ENCODE measurements at regions not wholly inside any gene's neighbourhood (a gene's known extent, or its start where the extent isn't known, plus 50 kb on each side); places are given as distances from the start of the nearest gene placed in this dataset.

- DNase-seq (no peak), ATAC-seq (ENCODE audit: low read depth in 2 of 2) (no peak)
- no peaks in the 10 kb centered on the region for H3K36me3 Mint-ChIP-seq
- peaks cover 0 to 5% (median 2%) of the 10 kb centered on the region in 7 donors for H3K9me3 Mint-ChIP-seq
- no peaks in the 10 kb centered on the region for H3K4me1 Mint-ChIP-seq
- H3K4me3 Mint-ChIP-seq: no peak overlapping the region
- no peaks in the 10 kb centered on the region for H3K27me3 Mint-ChIP-seq
- no peak overlapping the region for H3K27ac Mint-ChIP-seq
Observed at GRCh38 chr1:80225510-80225909, 1219.0 kb upstream of the ADGRL4 start.

GRCh38 chr1:80221319-80221718 lies 1214.8 kb upstream of the ADGRL4 start:
- H3K4me3 Mint-ChIP-seq: no peak overlapping the region
- H3K27ac Mint-ChIP-seq: no peak overlapping the region
- ATAC-seq (ENCODE audit: low read depth in 2 of 2): no peak
- H3K9me3 Mint-ChIP-seq: peaks cover 0 to 3% (median 2%) of the 10 kb centered on the region in 7 donors
- no peaks in the 10 kb centered on the region for H3K27me3 Mint-ChIP-seq
- H3K36me3 Mint-ChIP-seq: no peaks in the 10 kb centered on the region
- DNase-seq: no peak
- no peaks in the 10 kb centered on the region for H3K4me1 Mint-ChIP-seq

- H3K27me3 Mint-ChIP-seq: no peaks in the 10 kb centered on the region
- H3K36me3 Mint-ChIP-seq: no peaks in the 10 kb centered on the region
- no peak overlapping the region for H3K27ac Mint-ChIP-seq
- DNase-seq (peak; percentile 3), ATAC-seq (ENCODE audit: low read depth in 2 of 2) (no peak)
- no peaks in the 10 kb centered on the region for H3K4me1 Mint-ChIP-seq
- H3K4me3 Mint-ChIP-seq: no peak overlapping the region
- H3K9me3 Mint-ChIP-seq: peaks cover 0 to 3% (median 0%) of the 10 kb centered on the region in 7 donors
Observed at GRCh38 chr1:80218112-80218511, 1211.6 kb upstream of the ADGRL4 start.

GRCh38 chr1:80217377-80217986 lies 1211.0 kb upstream of the ADGRL4 start:
- Mint-ChIP-seq H3K4me1 (no peaks in the 10 kb centered on the region), H3K9me3 (peaks cover 0 to 2% (median 0%) of the 10 kb centered on the region in 7 donors), H3K36me3 (no peaks in the 10 kb centered on the region), H3K27me3 (no peaks in the 10 kb centered on the region), H3K27ac (peak overlapping the region in 1 of 6 donors; percentile 23), H3K4me3 (no peak overlapping the region)
- ATAC-seq (ENCODE audit: low read depth in 2 of 2) (no peak), DNase-seq (no peak)

GRCh38 chr1:80214888-80215540 lies 1208.5 kb upstream of the ADGRL4 start:
- no peak overlapping the region for H3K4me3 Mint-ChIP-seq
- ATAC-seq (ENCODE audit: low read depth in 2 of 2): no peak
- H3K36me3 Mint-ChIP-seq: no peaks in the 10 kb centered on the region
- H3K9me3 Mint-ChIP-seq: no peaks in the 10 kb centered on the region
- H3K27ac Mint-ChIP-seq: peak overlapping the region in 1 of 6 donors; percentile 9
- no peak for DNase-seq
- H3K4me1 Mint-ChIP-seq: no peaks in the 10 kb centered on the region
- no peaks in the 10 kb centered on the region for H3K27me3 Mint-ChIP-seq

DNA sequence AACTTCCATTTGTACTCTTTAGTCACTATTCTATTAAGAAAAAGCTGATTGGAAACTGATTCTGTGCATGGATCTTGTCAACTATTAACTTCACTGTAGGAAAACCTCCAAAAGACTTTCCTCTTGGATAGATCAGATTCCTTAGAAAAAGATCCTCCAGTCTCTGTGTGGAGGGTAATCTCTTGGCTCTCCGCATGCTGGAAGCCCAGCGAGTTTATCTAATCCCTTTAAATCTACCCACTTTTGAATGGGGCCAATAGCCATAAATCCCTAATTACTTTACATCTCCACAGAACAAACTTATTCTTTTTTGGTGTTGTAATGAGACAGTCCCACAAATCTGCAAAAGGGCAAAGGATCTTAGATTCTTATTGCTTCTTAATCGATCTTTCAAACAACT lies 1206.4 kb upstream of the ADGRL4 start:
- Mint-ChIP-seq H3K4me1 (no peaks in the 10 kb centered on the region), H3K36me3 (no peaks in the 10 kb centered on the region), H3K4me3 (no peak overlapping the region), H3K9me3 (no peaks in the 10 kb centered on the region), H3K27me3 (no peaks in the 10 kb centered on the region), H3K27ac (no peak overlapping the region)
- DNase-seq (no peak), ATAC-seq (ENCODE audit: low read depth in 2 of 2) (no peak)

- Mint-ChIP-seq H3K4me3 (no peak overlapping the region), H3K27me3 (no peaks in the 10 kb centered on the region), H3K36me3 (no peaks in the 10 kb centered on the region), H3K27ac (peak overlapping the region in 1 of 6 donors; percentile 42), H3K4me1 (no peaks in the 10 kb centered on the region), H3K9me3 (peaks cover 0 to 2% (median 0%) of the 10 kb centered on the region in 7 donors)
- DNase-seq: no peak
- ATAC-seq (ENCODE audit: low read depth in 2 of 2): no peak
Observed at GRCh38 chr1:80211691-80212380, 1205.3 kb upstream of the ADGRL4 start.

GRCh38 chr1:80202118-80202517 lies 1195.6 kb upstream of the ADGRL4 start:
- H3K9me3 Mint-ChIP-seq: peaks cover 0 to 11% (median 5%) of the 10 kb centered on the region in 7 donors
- no peak overlapping the region for H3K27ac Mint-ChIP-seq
- no peak overlapping the region for H3K4me3 Mint-ChIP-seq
- DNase-seq (no peak), ATAC-seq (ENCODE audit: low read depth in 2 of 2) (no peak)
- no peaks in the 10 kb centered on the region for H3K4me1 Mint-ChIP-seq
- H3K36me3 Mint-ChIP-seq: no peaks in the 10 kb centered on the region
- H3K27me3 Mint-ChIP-seq: no peaks in the 10 kb centered on the region

DNA sequence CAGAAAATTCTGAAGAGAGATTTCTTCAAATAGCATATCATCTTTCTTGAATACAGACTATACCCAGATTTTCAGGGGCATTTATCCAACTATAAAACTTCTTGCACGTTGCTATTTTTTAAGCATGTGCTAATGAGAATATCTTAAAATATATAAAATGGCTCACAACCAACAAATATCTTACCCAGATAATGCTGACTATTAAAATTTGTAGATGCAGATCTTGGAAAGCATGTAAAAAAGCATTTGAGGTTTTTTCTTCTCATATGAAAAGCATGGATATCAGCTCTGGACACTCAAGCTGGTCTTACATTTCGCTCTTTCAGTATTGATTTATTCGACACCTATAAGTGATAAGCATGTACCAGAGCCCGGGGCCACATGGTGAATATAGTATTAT lies 1187.7 kb upstream of the ADGRL4 start:
- Mint-ChIP-seq H3K27ac (no peak overlapping the region), H3K4me1 (no peaks in the 10 kb centered on the region), H3K4me3 (no peak overlapping the region), H3K27me3 (no peaks in the 10 kb centered on the region), H3K36me3 (no peaks in the 10 kb centered on the region), H3K9me3 (peaks cover 0 to 1% (median 0%) of the 10 kb centered on the region in 7 donors)
- ATAC-seq (ENCODE audit: low read depth in 2 of 2) (no peak), DNase-seq (no peak)

DNA sequence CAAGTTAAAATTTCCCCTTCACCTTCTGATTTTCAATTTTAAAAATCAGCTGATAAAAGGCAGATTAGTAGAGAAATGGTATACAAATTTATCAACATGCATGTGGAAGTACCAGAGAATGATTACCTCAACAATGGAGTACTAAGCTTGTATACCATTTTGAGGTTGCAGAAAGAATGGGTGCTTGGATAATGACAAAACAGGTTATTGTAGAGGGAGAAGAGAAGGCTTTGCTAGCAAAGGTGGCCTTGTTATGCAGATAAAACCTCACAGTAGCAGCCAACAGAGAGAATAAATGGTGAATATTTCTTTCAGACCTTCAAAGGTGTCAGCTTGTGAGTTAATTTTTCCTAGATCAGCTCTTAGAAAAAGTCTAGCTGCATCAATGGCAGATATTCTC lies 1174.9 kb upstream of the ADGRL4 start:
- H3K4me3 Mint-ChIP-seq: no peak overlapping the region
- no peaks in the 10 kb centered on the region for H3K4me1 Mint-ChIP-seq
- DNase-seq (no peak), ATAC-seq (ENCODE audit: low read depth in 2 of 2) (no peak)
- peaks cover 0 to 9% (median 6%) of the 10 kb centered on the region in 7 donors for H3K9me3 Mint-ChIP-seq
- no peaks in the 10 kb centered on the region for H3K27me3 Mint-ChIP-seq
- peak overlapping the region in 1 of 6 donors; percentile 22 for H3K27ac Mint-ChIP-seq
- peaks cover 0 to 5% of the 10 kb centered on the region in 2 donors for H3K36me3 Mint-ChIP-seq

DNA sequence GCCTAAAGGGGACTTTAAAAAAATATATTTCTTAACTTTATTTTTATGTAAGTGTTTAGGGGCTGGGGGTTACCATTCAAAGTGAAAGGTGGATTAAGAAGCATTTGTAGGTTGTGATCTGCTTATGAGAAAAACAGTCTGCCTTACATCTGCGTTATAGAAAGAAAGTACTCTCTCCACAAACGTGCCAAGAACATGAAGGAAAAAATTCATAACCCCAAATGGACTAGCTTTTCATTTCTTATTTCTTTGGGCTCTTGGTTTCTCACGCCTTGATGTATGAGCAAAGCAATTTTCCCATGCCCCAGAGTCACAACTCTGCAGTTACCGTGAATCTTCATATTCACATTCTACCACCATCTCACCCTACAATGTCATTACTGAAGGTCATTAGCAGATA lies 1165.1 kb upstream of the ADGRL4 start:
- ATAC-seq (ENCODE audit: low read depth in 2 of 2) (no peak), DNase-seq (no peak)
- Mint-ChIP-seq H3K4me1 (no peaks in the 10 kb centered on the region), H3K27ac (no peak overlapping the region), H3K9me3 (peaks cover 0 to 16% (median 12%) of the 10 kb centered on the region in 7 donors), H3K4me3 (no peak overlapping the region), H3K27me3 (no peaks in the 10 kb centered on the region), H3K36me3 (peaks cover 0 to 2% of the 10 kb centered on the region in 2 donors)

- ATAC-seq (ENCODE audit: low read depth in 2 of 2) (no peak), DNase-seq (no peak)
- no peaks in the 10 kb centered on the region for H3K4me1 Mint-ChIP-seq
- H3K4me3 Mint-ChIP-seq: no peak overlapping the region
- H3K27ac Mint-ChIP-seq: no peak overlapping the region
- no peaks in the 10 kb centered on the region for H3K36me3 Mint-ChIP-seq
- peaks cover 0 to 12% (median 8%) of the 10 kb centered on the region in 7 donors for H3K9me3 Mint-ChIP-seq
- H3K27me3 Mint-ChIP-seq: no peaks in the 10 kb centered on the region
Observed at GRCh38 chr1:80170811-80171485, 1164.4 kb upstream of the ADGRL4 start.

DNA sequence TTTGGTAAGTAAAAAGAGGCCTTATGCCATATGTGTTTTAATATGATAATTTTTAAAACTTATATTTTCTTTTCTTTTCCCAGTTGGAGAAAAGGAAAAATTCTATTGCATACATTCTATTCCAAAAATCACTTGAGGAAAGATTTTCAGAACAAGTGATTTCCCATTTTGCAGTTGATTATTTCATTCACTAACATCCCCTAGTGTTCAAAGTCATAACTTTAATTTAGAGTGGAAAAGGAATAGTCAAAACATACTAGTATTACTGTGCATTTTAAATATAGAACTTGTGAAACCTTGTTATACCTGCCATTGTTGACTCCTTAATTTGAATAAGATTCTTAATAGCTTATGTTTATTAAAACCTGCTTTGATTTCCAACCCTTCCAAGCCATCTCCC lies 1157.6 kb upstream of the ADGRL4 start:
- DNase-seq (no peak), ATAC-seq (ENCODE audit: low read depth in 2 of 2) (no peak)
- Mint-ChIP-seq H3K27ac (no peak overlapping the region), H3K4me1 (no peaks in the 10 kb centered on the region), H3K4me3 (no peak overlapping the region), H3K9me3 (peaks cover 0 to 4% (median 0%) of the 10 kb centered on the region in 7 donors), H3K36me3 (no peaks in the 10 kb centered on the region), H3K27me3 (no peaks in the 10 kb centered on the region)
